ENCODE measurements at regions not wholly inside any gene's neighbourhood (a gene's known extent, or its start where the extent isn't known, plus 50 kb on each side); places are given as distances from the start of the nearest gene placed in this dataset.

GRCh38 chr12:58069268-58069963 is 128.0 kb downstream of the ATP23 start:
- H3K9me3 ChIP-seq (ENCODE audit: low read depth), result no peaks in the 10 kb centered on the region
- no peaks in the 10 kb centered on the region for H3K27me3 ChIP-seq
- no peaks in the 10 kb centered on the region for H3K4me1 ChIP-seq (ENCODE audit: low read depth)
- no peaks in the 10 kb centered on the region for H3K36me3 ChIP-seq
- TF ChIP-seq, protein P1, sequence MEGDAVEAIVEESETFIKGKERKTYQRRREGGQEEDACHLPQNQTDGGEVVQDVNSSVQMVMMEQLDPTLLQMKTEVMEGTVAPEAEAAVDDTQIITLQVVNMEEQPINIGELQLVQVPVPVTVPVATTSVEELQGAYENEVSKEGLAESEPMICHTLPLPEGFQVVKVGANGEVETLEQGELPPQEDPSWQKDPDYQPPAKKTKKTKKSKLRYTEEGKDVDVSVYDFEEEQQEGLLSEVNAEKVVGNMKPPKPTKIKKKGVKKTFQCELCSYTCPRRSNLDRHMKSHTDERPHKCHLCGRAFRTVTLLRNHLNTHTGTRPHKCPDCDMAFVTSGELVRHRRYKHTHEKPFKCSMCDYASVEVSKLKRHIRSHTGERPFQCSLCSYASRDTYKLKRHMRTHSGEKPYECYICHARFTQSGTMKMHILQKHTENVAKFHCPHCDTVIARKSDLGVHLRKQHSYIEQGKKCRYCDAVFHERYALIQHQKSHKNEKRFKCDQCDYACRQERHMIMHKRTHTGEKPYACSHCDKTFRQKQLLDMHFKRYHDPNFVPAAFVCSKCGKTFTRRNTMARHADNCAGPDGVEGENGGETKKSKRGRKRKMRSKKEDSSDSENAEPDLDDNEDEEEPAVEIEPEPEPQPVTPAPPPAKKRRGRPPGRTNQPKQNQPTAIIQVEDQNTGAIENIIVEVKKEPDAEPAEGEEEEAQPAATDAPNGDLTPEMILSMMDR (IDR thresholded peaks at IDR 0.05; ENCODE audit: low read depth, low read length), result no peak
- H3K4me3 ChIP-seq, result no peak overlapping the region
- DNase-seq (ENCODE audit: low read depth in 1 of 2, low spot score in 1 of 2), result peak in 1 of 2 donors; percentile 32
- no peak overlapping the region for H3K27ac ChIP-seq

DNA sequence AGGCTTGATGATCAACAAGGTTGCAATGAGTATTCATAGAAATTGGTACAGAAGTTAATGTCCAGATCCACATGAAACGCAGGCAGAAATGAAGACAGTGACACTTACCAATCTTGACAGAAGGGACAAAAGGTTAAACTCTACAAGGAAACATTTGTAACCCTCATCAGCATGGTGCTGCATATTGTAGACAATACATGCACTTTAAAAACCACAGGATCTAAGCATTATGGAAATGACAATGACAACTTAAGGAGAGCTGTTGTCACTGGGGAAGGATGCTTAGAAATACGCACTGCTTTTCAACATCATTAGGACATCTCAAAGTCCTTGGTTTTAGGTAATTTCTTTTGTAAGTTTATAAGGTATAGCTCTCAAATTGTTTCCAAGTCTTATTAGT is 130.6 kb downstream of the ATP23 start:
- Histone ChIP-seq H3K4me1 (ENCODE audit: low read depth) (no peaks in the 10 kb centered on the region), H3K36me3 (no peaks in the 10 kb centered on the region), H3K4me3 (no peak overlapping the region), H3K27me3 (no peaks in the 10 kb centered on the region), H3K27ac (no peak overlapping the region), H3K9me3 (ENCODE audit: low read depth) (no peaks in the 10 kb centered on the region)
- no peak for DNase-seq (ENCODE audit: low read depth in 1 of 2, low spot score in 1 of 2)
- TF ChIP-seq, protein P1 (IDR thresholded peaks at IDR 0.05; ENCODE audit: low read depth, low read length), result no peak

- TF ChIP-seq, protein P1 (IDR thresholded peaks at IDR 0.05; ENCODE audit: low read depth, low read length), result no peak
- Histone ChIP-seq H3K9me3 (ENCODE audit: low read depth) (no peaks in the 10 kb centered on the region), H3K27ac (no peak overlapping the region), H3K27me3 (no peaks in the 10 kb centered on the region), H3K4me3 (no peak overlapping the region), H3K4me1 (ENCODE audit: low read depth) (no peaks in the 10 kb centered on the region), H3K36me3 (no peaks in the 10 kb centered on the region)
- DNase-seq (ENCODE audit: low read depth in 1 of 2, low spot score in 1 of 2), result no peak
These were observed 132.9 kb downstream of the ATP23 start for GRCh38 chr12:58074259-58074658.

DNA sequence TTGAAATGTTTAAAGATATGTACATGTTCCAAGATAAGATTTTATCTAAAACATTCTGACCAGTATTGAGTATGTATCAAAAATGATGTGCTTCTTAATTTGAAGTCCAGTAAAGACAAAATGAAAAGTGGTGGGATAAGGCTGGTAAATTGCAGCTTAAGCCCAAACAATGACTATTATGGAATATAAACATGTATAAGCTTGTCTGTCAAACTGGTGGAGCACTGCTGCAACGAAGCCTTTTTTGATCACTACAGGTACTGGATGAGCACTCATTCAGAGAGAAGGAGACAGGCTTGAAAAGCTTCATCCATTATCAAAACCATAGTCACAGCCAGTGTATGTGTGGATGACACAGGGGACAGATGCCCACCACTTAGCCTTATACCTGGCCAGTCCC is 138.4 kb downstream of the ATP23 start:
- H3K9me3 ChIP-seq (ENCODE audit: low read depth), result no peaks in the 10 kb centered on the region
- TF ChIP-seq, protein P1 (IDR thresholded peaks at IDR 0.05; ENCODE audit: low read depth, low read length), result no peak
- no peaks in the 10 kb centered on the region for H3K36me3 ChIP-seq
- DNase-seq (ENCODE audit: low read depth in 1 of 2, low spot score in 1 of 2), result no peak
- H3K4me1 ChIP-seq (ENCODE audit: low read depth), result no peaks in the 10 kb centered on the region
- no peaks in the 10 kb centered on the region for H3K27me3 ChIP-seq
- no peak overlapping the region for H3K4me3 ChIP-seq
- H3K27ac ChIP-seq, result no peak overlapping the region

DNA sequence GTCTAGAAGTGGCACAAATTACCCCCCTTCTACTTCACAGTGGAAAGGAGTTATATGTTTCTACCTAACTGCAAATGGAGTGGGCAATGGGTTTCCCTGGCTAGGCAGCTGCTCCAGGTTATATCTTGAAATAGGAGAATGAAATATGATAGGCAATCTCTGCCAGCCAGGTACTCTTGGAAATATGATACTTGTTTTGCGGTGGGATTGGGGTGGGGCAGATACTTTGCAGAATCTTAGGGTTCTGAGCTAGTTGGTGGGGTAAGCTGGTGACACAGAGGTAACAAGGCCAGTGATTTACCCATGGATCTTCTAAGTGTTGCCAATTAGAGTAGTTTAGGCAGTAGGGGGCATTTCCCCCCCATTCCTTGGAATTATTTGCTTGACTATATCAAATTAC is 140.1 kb downstream of the ATP23 start:
- no peaks in the 10 kb centered on the region for H3K9me3 ChIP-seq (ENCODE audit: low read depth)
- no peaks in the 10 kb centered on the region for H3K27me3 ChIP-seq
- TF ChIP-seq, protein P1 (IDR thresholded peaks at IDR 0.05; ENCODE audit: low read depth, low read length), result no peak
- no peaks in the 10 kb centered on the region for H3K4me1 ChIP-seq (ENCODE audit: low read depth)
- no peak for DNase-seq (ENCODE audit: low read depth in 1 of 2, low spot score in 1 of 2)
- H3K4me3 ChIP-seq, result no peak overlapping the region
- H3K36me3 ChIP-seq, result no peaks in the 10 kb centered on the region
- no peak overlapping the region for H3K27ac ChIP-seq

All from cardiac muscle cell (in vitro differentiated cells and primary cell).